Activated CD8-positive, alpha-beta T cell treated with anti-CD3 and anti-CD28 coated beads, Interleukin-2, amount 10 ng/mL, durations not matched to agents 7 days and 5 days (primary cell): ENCODE measurements at regions not wholly inside any gene's neighbourhood (a gene's known extent, or its start where the extent isn't known, plus 50 kb on each side); places are given as distances from the start of the nearest gene placed in this dataset.

Experiments used
- ATAC-seq: fragments of 150-1000 bp; cut with Tn5 transposase; one replicate; pipeline ENCODE4 v1.10.0; 2021; ENCODE audit warnings: moderate library complexity
- CTCF ChIA-PET: fragments of 350-600 bp; sonication (Branson Sonifier 250); formaldehyde crosslinking; loops from one replicate; lab custom pipeline; 2021; ENCODE audit warnings: antibody characterized with exemption; lab: Charles Lee
- POLR2A ChIA-PET: fragments of 350-600 bp; sonication (Branson Sonifier 250); formaldehyde crosslinking; loops from one replicate; lab custom pipeline; 2021; ENCODE audit warnings: antibody characterized with exemption; lab: Charles Lee
- DNase-seq: peaks from one replicate; pipeline ENCODE4 v3.0.0-alpha.2; 2020
- H3K27ac Mint-ChIP-seq: one replicate; pipeline ENCODE4 v1.8.0; 2021; ENCODE audit warnings: mild to moderate bottlenecking, mixed read lengths
- H3K27me3 Mint-ChIP-seq: one replicate; pipeline ENCODE4 v1.8.0; 2021; ENCODE audit warnings: low read depth, mixed read lengths
- H3K36me3 Mint-ChIP-seq: one replicate; pipeline ENCODE4 v1.8.0; 2021; ENCODE audit warnings: low read depth, mixed read lengths
- H3K4me1 Mint-ChIP-seq: one replicate; pipeline ENCODE4 v1.8.0; 2021; ENCODE audit warnings: low read depth, mixed read lengths
- H3K4me3 Mint-ChIP-seq: one replicate; pipeline ENCODE4 v1.8.0; 2021; ENCODE audit warnings: mild to moderate bottlenecking, mixed read lengths
- H3K9me3 Mint-ChIP-seq: one replicate; pipeline ENCODE4 v1.8.0; 2022; ENCODE audit warnings: mixed read lengths; ENCODE audit not compliant: insufficient read depth

DNA sequence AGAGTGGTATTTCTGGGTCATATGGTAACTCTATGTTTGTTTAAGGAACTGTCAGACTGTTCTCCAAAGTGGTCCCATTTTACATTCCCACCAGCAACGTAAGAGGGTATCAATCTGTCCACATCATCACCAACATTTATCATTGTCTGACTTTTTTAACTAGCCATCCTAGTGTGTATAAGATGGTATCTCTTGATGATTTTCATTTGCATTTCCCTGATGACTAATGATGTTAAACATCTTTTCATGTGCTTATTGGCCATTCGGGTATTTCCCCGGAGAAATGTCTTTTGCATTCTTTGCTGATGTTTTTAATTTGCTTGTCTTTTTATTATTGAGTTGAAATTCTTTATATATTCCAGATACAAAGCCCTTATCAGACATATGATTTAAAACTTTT is 370.1 kb upstream of the NR5A2 start:
- DNase-seq (no peak), ATAC-seq (no peak)
- H3K4me1 Mint-ChIP-seq: no peaks in the 10 kb centered on the region
- H3K9me3 Mint-ChIP-seq: no peaks in the 10 kb centered on the region
- H3K4me3 Mint-ChIP-seq: no peak overlapping the region
- ChIA-PET CTCF (no interaction called here), POLR2A (no interaction called here)
- no peak overlapping the region for H3K27ac Mint-ChIP-seq
- H3K36me3 Mint-ChIP-seq: no peaks in the 10 kb centered on the region
- peaks cover 3% of the 10 kb centered on the region for H3K27me3 Mint-ChIP-seq

DNA sequence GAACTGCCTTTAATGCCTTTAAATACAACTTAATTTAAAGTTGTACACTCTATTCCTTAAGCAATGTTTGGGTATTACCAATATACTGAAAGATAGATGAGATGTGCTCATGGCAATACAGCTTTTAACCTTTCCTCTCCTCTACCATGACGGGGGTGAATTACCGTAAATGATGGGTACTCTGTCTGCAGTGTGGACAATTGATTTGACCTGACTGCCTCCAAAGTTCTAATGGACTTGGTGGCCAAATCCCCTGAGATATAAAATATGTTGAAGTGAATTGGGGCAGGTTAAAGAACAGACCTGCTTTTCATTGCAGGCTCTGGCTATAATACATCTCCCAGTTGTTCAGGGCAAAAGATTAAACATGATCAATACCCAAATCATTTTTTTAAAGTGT is 367.4 kb upstream of the NR5A2 start:
- Mint-ChIP-seq H3K4me1 (no peaks in the 10 kb centered on the region), H3K27me3 (peaks cover 6% of the 10 kb centered on the region), H3K9me3 (no peaks in the 10 kb centered on the region), H3K27ac (no peak overlapping the region), H3K36me3 (no peaks in the 10 kb centered on the region), H3K4me3 (no peak overlapping the region)
- ATAC-seq (no peak), DNase-seq (no peak)
- POLR2A ChIA-PET: no interaction called here
- CTCF ChIA-PET: no interaction called here

GRCh38 chr1:199665371-199665770 is 362.1 kb upstream of the NR5A2 start:
- no peaks in the 10 kb centered on the region for H3K36me3 Mint-ChIP-seq
- H3K4me1 Mint-ChIP-seq: no peaks in the 10 kb centered on the region
- no peak overlapping the region for H3K27ac Mint-ChIP-seq
- no peak overlapping the region for H3K4me3 Mint-ChIP-seq
- H3K27me3 Mint-ChIP-seq: peaks cover 5% of the 10 kb centered on the region
- ChIA-PET CTCF (no interaction called here), POLR2A (no interaction called here)
- no peak for DNase-seq
- ATAC-seq: no peak
- no peaks in the 10 kb centered on the region for H3K9me3 Mint-ChIP-seq

DNA sequence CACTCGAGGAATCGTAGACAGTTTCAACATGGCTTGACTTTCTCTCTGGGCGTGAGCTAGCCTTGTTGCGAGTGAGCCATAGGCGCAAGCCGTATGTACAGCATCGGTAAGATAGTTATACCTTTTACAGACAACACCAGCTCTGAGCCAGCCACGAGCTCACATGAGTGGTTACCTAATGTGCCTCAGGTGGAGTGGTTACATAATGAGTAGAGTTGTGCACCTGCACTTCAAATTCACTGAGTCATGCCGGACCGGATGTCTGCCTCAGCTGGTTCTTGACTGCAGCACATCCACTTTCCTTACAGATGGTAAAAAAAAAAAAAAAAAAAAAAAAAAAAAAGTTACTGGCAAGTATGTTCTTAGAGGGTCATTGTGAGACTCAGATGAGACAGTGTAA is 360.4 kb upstream of the NR5A2 start:
- peaks cover 7% of the 10 kb centered on the region for H3K27me3 Mint-ChIP-seq
- DNase-seq (no peak), ATAC-seq (no peak)
- ChIA-PET CTCF (no interaction called here), POLR2A (no interaction called here)
- H3K36me3 Mint-ChIP-seq: no peaks in the 10 kb centered on the region
- no peak overlapping the region for H3K4me3 Mint-ChIP-seq
- no peak overlapping the region for H3K27ac Mint-ChIP-seq
- H3K4me1 Mint-ChIP-seq: no peaks in the 10 kb centered on the region
- H3K9me3 Mint-ChIP-seq: no peaks in the 10 kb centered on the region

DNA sequence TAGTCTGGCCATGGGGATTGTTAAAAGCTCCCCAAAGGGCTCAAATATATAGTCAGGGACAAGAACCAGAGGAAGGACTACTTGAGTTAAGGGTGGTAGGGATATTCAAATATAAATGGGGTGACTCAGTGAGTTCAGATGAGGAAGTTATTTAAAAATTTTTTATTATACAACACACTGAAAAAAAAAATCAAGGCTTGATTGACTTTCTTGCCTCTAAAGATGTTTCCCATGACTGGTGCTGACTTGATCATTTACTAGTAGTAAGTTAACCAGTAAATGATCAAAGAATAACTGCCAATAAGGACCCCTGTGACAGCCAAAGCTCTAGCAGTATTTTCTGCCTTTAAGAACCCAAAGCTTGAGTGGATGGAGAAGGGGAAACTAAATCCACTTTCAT is 357.6 kb upstream of the NR5A2 start:
- ATAC-seq: no peak
- ChIA-PET CTCF (no interaction called here), POLR2A (no interaction called here)
- no peaks in the 10 kb centered on the region for H3K4me1 Mint-ChIP-seq
- no peaks in the 10 kb centered on the region for H3K36me3 Mint-ChIP-seq
- no peak overlapping the region for H3K4me3 Mint-ChIP-seq
- no peak overlapping the region for H3K27ac Mint-ChIP-seq
- H3K27me3 Mint-ChIP-seq: peaks cover 10% of the 10 kb centered on the region
- DNase-seq: no peak
- no peaks in the 10 kb centered on the region for H3K9me3 Mint-ChIP-seq

DNA sequence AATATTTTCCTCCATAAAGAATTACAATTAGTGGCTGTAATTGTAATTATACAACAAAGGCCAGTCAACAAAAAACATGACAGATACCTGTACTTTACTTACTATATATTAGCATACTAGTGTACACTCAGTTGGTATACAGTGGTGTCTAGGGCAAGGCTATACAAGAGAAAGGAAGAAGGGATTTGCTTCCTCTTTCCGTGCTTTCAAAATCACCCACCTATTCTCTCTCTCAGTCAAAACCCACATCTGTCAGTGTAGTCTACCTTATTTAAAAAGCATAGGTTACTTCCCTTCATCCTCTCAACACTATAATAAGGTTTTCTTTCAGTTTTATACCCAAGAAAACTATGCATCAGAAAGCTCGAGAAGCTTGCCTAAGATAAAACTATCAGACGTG is 355.8 kb upstream of the NR5A2 start:
- no peaks in the 10 kb centered on the region for H3K4me1 Mint-ChIP-seq
- peaks cover 11% of the 10 kb centered on the region for H3K27me3 Mint-ChIP-seq
- ChIA-PET CTCF (no interaction called here), POLR2A (no interaction called here)
- H3K9me3 Mint-ChIP-seq: no peaks in the 10 kb centered on the region
- ATAC-seq (no peak), DNase-seq (no peak)
- no peak overlapping the region for H3K27ac Mint-ChIP-seq
- no peak overlapping the region for H3K4me3 Mint-ChIP-seq
- H3K36me3 Mint-ChIP-seq: no peaks in the 10 kb centered on the region

DNA sequence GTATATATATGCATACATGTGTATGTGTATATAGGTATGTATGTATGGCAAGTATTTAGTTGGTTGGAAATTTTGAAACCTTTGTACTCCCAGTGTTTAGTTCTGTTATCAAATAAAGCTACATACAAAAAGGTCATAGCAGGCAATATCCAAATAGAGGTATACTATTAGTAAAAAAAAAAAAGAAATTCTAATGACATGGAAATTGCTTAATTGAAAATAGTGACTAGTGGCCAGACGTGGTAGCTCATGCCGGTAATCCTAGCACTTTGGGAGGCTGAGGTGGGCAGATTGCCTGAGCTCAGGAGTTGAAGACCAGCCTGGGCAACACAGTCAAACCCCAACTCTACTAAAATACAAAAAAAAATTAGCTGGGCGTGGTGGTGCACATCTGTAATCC is 351.6 kb upstream of the NR5A2 start:
- ATAC-seq (no peak), DNase-seq (no peak)
- H3K27me3 Mint-ChIP-seq: peaks cover 18% of the 10 kb centered on the region
- POLR2A ChIA-PET: no interaction called here
- no peaks in the 10 kb centered on the region for H3K9me3 Mint-ChIP-seq
- H3K27ac Mint-ChIP-seq: no peak overlapping the region
- H3K4me1 Mint-ChIP-seq: no peaks in the 10 kb centered on the region
- no peak overlapping the region for H3K4me3 Mint-ChIP-seq
- CTCF ChIA-PET: no interaction called here
- H3K36me3 Mint-ChIP-seq: no peaks in the 10 kb centered on the region

- H3K27ac Mint-ChIP-seq: no peak overlapping the region
- ATAC-seq: no peak
- CTCF ChIA-PET: no interaction called here
- H3K4me1 Mint-ChIP-seq: no peaks in the 10 kb centered on the region
- DNase-seq: no peak
- no peak overlapping the region for H3K4me3 Mint-ChIP-seq
- H3K27me3 Mint-ChIP-seq: peaks cover 17% of the 10 kb centered on the region
- no peaks in the 10 kb centered on the region for H3K36me3 Mint-ChIP-seq
- no peaks in the 10 kb centered on the region for H3K9me3 Mint-ChIP-seq
- POLR2A ChIA-PET: no interaction called here
These were observed 348.7 kb upstream of the NR5A2 start for GRCh38 chr1:199678771-199679170.

DNA sequence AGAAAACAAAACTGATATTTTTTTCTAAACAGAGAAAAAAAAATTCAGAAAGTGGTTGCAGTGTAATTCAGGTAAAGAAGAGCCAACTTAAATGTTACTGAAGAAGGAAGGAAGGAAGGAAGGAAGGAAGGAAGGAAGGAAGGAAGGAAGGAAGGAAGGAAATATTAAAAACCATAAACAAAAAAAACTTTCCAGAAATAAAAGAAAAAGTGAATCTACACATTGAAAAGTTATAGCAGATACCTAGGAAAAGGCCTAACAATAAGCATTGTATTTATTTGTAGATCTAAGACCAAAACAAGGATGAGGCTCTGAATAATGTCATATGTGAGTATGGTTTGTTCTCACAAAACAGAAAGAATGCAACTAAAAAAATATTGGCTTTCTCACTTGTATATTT is 345.4 kb upstream of the NR5A2 start:
- ChIA-PET POLR2A (no interaction called here), CTCF (no interaction called here)
- Mint-ChIP-seq H3K27ac (no peak overlapping the region), H3K4me3 (no peak overlapping the region), H3K27me3 (peaks cover 18% of the 10 kb centered on the region), H3K36me3 (no peaks in the 10 kb centered on the region), H3K9me3 (no peaks in the 10 kb centered on the region), H3K4me1 (no peaks in the 10 kb centered on the region)
- ATAC-seq (no peak), DNase-seq (no peak)

GRCh38 chr1:199684686-199685273 is 342.7 kb upstream of the NR5A2 start:
- no peaks in the 10 kb centered on the region for H3K9me3 Mint-ChIP-seq
- H3K4me3 Mint-ChIP-seq: no peak overlapping the region
- ChIA-PET POLR2A (no interaction called here), CTCF (interaction anchor here (0.6 to 2.0 kb wide), 21 partner anchors 17 to 825 kb away, joined by 3 to 8 read pairs (median 3); partner anchors contain the start of gene NR5A2)
- no peaks in the 10 kb centered on the region for H3K4me1 Mint-ChIP-seq
- ATAC-seq (peak; percentile 72), DNase-seq (peak; percentile 31)
- no peaks in the 10 kb centered on the region for H3K36me3 Mint-ChIP-seq
- peaks cover 16% of the 10 kb centered on the region for H3K27me3 Mint-ChIP-seq
- no peak overlapping the region for H3K27ac Mint-ChIP-seq

GRCh38 chr1:199685369-199685768 is 342.1 kb upstream of the NR5A2 start:
- Mint-ChIP-seq H3K27ac (no peak overlapping the region), H3K4me3 (no peak overlapping the region), H3K36me3 (no peaks in the 10 kb centered on the region), H3K4me1 (no peaks in the 10 kb centered on the region), H3K27me3 (peaks cover 16% of the 10 kb centered on the region), H3K9me3 (no peaks in the 10 kb centered on the region)
- CTCF ChIA-PET: interaction anchor here (0.6 to 2.2 kb wide), 21 partner anchors 8 to 824 kb away, joined by 3 to 8 read pairs (median 3); partner anchors contain the start of gene NR5A2
- DNase-seq (no peak), ATAC-seq (no peak)
- POLR2A ChIA-PET: no interaction called here

GRCh38 chr1:199687321-199687720 is 340.2 kb upstream of the NR5A2 start:
- ChIA-PET POLR2A (no interaction called here), CTCF (interaction anchor here (0.8 to 2.2 kb wide), 2 partner anchors 10 to 801 kb away, joined by 3 to 6 read pairs; no protein-coding TSS in a partner anchor)
- H3K27me3 Mint-ChIP-seq: peaks cover 9% of the 10 kb centered on the region
- no peaks in the 10 kb centered on the region for H3K9me3 Mint-ChIP-seq
- H3K36me3 Mint-ChIP-seq: no peaks in the 10 kb centered on the region
- ATAC-seq (no peak), DNase-seq (no peak)
- no peak overlapping the region for H3K27ac Mint-ChIP-seq
- H3K4me3 Mint-ChIP-seq: no peak overlapping the region
- no peaks in the 10 kb centered on the region for H3K4me1 Mint-ChIP-seq

GRCh38 chr1:199688133-199688676 is 339.3 kb upstream of the NR5A2 start:
- no peak for DNase-seq
- H3K27me3 Mint-ChIP-seq: peaks cover 12% of the 10 kb centered on the region
- H3K9me3 Mint-ChIP-seq: no peaks in the 10 kb centered on the region
- ATAC-seq: no peak
- ChIA-PET CTCF (no interaction called here), POLR2A (no interaction called here)
- no peak overlapping the region for H3K27ac Mint-ChIP-seq
- H3K4me1 Mint-ChIP-seq: no peaks in the 10 kb centered on the region
- no peak overlapping the region for H3K4me3 Mint-ChIP-seq
- no peaks in the 10 kb centered on the region for H3K36me3 Mint-ChIP-seq
